HG03060 (cell line): ENCODE measurements at regions not wholly inside any gene's neighbourhood (a gene's known extent, or its start where the extent isn't known, plus 50 kb on each side); places are given as distances from the start of the nearest gene placed in this dataset.
"Not testable (repeated sequence)": the region's sequence is repeated elsewhere in the genome, so short reads cannot be mapped to it uniquely, and the experiment has no call there.

ENCODE experiments used
- ATAC-seq: cut with Tn5 transposase; IDR thresholded peaks from one replicate; pipeline ENCODE4 v1.9.1; 2021; ENCODE audit warnings: low read depth, moderate number of reproducible peaks; ENCODE audit not compliant: unreplicated experiment

DNA sequence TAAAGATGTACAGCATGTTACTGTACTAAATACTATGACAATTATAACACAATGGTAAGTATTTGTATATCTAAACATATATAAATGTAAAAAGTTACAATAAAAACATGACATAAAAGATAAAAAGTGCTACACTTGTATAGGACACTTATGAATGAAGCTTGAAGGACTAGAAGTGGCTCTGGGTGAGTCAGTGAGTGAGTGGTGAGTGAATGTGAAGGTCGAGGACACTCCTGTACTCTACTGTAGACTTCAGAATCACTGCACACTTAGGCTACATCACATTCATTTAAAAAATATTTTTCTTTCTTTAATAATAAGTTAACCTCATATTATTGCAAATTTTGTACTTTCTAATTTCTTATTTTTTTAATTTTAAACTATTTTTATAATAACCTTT, 1476.7 kb upstream of the CDH8 start:
- no peak for ATAC-seq

DNA sequence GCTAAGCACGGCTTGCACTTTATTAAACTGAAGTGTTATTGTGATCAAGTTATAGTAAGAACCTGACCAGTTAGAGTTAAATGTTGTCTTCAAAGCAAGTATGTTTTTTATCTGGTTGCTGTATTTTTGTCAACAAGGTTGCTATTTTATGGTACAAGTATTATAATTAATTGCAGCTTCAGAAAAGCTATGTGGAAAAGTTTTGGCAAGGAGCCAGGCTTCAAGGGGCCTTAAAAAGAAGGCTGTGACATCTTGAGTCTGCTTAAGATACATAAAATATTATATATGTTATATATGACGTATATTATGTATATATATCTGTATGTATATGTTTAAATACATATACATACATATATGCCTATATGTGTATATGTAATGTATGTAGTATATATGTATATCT, 1461.2 kb upstream of the CDH8 start:
- no peak for ATAC-seq

DNA sequence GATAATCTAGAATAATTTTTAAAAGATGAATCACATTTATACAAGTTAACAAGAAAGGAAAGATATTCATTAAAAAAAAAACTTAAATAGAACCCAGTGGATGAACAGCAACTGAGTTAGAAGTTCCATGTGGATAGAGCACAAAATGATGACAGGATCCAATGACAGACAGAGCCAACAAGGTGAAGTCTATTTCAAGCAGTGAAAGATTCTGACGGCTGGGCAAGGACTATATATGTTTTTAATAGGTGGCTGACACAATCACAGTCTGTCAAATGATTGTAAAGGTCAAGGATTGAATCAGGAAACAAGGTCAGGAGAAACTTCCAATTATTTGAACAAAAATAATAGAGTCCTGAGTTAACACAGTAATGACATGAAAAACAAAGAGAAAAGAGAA, 1460.0 kb upstream of the CDH8 start:
- no peak for ATAC-seq

DNA sequence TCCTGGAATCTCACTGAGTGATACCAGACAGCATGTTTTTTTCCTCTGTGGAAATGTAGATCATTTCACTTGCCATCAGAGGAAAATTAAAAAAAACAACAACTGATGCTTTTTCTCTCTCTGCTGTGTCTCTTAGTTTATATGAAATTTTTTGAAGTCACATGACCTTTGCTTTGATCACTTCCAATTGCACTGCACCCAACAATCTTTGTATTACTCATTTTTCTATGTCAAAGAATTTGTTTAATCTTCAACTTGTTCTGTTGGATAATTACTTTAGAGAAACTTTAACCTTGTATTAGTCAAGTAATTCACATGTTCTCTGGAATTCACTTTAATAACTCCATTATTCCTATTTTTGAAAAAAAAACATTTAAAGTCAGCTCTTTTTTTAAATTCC, 1452.7 kb upstream of the CDH8 start:
- no peak for ATAC-seq

DNA sequence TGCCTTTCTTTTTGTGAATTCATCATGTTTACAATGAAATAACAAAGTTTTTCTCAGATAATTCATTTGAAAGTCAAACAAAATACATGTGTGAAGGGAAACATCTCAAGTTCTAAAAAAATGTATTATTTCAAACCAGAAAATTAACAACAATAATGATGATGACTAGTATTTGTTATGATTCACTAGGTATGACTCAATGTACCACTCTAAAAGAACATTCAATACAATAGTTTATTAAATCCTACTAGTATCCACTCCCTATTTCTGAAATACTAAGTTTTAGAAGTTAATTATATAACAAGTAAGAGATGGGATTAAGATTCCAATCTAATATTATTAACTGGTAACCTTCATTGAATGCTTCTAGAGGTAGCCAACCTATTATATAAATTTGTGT, 1444.8 kb upstream of the CDH8 start:
- no peak for ATAC-seq

DNA sequence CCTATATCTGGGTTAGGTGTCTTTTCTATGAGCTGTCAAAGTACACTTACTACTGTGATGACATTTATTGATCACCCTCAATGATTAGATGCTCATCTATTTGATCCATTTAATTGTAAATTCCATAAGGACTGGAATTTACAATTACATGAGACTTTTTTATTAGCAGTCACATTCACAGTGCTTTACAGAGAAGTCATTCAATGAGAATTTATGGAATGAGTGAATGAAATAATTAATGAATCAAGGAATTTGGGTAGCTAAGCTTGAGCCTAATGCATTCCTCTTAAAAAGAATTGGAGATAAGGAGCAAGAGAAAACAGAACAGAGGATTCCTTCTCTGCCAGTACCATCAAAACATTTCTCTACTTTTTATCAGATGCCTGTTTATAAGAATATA, 1437.5 kb upstream of the CDH8 start:
- ATAC-seq, result no peak

DNA sequence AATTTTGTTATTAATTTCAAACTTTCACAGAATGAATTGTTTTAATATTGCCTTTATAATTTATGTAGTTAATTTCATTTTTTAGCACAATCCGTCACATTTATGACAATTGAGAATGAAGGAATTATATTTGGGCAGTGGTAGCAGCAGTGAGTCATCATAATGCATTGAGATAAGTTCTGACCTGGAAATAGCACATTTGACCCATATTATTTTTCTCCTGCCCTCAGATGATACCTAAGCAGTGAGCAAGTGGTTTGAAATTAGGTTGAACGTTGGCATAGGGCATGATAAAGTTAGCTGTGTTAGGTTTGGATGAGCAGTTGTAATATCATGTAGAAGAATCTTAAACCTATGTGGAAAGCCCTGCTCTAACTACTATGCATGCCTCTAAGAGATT, 1431.3 kb upstream of the CDH8 start:
- ATAC-seq, result no peak

DNA sequence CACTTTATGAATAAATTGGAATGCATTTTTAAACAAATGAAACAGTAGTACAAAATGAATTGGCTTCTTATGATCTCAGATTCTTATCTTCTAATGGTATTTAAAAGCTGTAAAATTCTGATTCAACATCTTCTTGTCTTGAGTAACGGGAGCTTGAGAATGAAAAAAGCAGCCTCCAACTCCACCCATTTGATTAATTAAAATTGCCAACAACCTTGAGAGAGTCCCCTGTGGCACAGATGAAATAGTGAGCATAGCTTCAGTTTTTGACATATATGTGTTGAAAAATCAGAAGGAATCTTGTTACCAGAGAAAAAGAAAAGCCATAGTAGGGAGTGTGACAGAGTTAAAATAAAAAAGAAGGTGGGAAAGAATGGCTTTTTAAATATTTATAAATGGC, 1426.1 kb upstream of the CDH8 start:
- ATAC-seq, result no peak

DNA sequence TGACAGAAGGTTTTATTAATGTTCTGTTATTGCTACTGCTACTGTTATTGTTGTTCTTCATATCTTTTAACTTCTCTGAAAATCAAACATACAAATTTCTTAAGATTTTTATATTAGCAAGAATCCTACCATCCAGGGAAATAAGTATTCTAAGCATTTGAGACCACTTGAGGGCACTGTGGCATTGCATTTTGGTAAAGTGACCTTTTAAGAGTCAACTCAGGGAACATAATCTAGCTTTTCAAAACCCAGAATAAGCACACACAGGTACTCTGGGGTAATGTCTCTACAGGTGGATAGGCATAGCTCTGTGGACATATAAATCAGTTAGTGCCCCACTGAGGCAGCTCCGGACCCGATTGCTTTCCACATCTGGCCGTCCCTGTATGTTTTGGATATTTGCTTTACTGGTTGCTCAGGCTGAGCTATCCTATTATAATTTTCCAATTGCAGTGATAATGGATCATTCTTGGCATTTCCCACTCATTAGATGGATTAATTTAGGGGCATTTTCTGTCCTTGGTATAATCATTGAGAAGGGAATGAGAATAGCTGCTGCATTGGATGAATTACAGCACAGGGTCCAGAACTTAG, 1425.1 kb upstream of the CDH8 start:
- ATAC-seq, result no peak

DNA sequence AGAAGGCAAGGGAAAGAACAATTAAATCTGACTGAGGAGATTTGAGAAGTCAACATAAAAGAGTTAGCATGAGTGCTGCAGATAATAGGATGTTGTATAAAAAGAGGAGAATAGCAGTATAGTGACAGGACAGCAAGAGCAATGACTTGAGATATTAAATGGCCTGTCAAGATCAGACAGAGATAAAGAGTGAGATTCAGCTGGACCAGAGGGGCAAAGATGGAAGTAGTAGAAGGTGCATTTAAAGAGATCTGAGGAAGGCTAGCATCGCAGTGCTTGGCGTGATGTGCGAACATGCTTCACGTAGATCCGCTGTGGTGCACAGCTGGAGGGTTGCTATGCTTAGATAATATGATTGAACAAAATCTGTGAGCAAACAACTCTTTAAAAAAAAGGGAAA, 1422.6 kb upstream of the CDH8 start:
- no peak for ATAC-seq

DNA sequence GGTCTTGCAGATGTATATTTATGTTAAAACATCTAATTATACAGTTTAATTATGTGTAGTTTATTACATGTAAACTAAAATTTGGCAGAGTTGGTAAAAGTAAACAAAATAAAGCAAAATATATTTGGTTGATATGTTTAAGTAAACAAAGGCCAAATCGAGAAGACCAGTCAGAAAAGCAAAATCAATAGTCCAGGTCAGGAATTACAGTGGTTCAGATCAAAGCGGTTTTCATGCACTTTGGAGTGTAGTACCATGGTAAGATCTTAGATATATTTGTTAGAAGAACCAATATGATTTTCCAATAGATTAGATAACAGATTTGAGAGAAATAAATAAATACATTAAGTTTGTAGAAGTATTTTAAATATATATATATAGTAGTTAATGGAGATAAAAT, 1421.6 kb upstream of the CDH8 start:
- ATAC-seq, result no peak

DNA sequence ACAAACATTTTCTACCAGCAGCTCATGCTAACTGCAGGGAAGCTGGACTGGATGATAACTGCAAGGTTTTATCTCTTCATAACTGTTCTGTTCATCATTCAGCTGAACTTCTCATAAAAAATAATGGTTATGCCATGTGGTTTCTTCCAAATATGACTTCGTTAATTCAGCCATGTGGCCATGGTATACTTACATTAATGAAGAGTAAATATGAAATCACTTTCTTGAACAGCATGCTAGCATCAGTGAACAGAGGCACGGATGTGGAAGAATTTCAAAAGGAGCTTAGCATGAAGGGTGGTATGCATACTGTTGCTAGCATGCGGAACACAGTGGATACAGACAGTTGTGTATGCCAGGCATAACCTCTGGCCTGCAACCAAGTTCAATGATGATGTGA, 1417.0 kb upstream of the CDH8 start:
- ATAC-seq, result no peak

DNA sequence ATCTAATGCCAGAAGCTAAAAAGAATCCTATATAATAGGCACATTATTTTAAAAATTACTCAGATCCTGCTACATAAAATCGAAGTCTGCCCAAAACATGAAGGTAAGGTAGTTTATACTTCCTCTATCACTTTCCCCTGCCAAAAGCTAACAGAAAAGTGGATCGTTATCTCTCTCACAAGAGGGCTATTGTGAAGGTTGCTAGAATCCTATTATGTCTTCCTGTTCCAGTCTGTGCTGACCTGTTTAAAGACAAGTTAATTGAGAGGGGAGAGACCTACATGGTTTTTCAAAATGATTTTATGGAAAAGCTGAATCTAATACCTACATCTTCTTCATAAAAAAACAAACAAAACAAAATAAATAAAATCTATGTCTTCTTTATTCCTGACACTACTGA, 1410.9 kb upstream of the CDH8 start:
- ATAC-seq, result no peak

DNA sequence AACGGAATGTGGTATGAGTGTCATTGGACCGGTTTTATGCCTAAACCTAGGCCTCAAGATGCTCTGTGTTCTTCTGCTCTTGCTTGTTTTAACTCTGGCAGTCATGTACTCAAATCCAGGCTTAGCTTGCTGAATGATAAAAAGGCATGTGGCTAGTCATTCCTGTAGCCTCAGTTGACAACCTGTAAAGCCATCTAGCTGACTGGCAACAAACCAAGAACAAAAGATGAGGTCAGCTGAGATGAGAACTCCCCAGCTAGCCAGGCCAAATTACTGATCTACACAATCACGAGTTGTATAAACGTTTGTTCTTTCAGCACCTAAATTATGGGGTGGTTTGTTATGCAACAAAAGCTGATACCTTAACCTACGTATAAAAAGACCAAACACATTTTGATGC, 1406.0 kb upstream of the CDH8 start:
- ATAC-seq, result no peak

DNA sequence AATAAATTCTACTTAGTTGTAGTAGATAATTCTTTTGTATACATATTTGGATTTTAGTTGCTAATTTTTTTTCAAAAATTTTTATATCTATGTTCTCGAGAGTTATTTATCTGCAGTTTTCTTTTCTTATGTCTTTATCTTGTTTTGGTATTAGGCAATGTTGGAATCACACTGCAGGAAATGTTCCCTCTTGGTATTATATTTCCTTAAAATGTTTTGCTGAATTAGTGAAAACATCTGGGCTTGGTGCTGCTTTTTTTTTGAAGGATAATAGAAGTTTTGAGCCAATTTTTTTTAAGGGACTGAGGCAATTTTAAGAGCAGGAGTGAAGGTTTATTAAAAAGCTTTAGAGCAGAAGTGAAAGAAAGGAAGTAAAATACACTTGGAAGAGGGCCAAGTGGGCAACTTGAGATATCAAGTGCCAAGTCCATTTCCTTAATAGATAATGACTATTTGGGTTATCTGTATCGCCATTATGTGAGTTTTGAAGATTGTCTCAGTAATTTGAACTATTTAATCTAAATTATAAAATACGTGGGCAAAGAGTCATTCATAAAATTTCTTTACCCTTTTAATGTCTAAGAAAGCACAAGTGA, 1390.1 kb upstream of the CDH8 start:
- no peak for ATAC-seq

DNA sequence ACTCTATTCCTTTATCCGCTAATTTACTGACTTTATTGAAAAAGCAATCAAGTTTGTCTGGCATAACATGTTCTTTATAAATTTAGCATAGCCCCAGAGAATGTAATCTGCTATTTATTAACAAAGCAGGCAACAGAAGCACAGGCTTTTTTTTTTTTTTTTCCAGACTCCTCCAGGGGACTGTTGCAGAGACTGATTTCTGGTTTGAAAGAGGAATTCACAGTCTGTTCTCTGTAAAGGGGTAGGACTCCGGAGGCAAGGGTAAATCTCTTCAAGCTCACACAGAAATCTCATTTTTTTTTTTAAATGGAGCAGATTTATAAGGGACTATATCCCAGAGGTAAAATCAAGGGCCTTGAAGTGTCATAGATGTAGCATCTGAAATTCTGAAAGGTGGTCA, 1386.5 kb upstream of the CDH8 start:
- no peak for ATAC-seq

DNA sequence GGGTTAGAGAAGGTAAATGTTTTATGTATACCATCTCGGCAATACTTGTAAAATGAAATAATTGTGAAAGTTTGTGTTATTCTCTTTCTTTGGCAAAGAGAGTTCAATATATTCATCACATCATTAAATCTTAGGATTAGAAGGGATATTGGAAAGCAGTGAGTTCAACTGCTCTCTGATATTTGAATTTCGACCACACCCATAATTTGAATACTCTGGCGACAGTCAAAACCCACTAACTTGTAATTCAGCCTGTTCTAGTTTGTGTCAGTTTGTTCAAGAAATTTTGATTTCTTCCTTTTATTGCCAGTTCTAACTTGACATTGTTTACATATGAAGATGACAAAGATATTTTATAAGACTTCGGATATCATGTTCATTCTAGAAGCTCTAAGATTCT, 1380.5 kb upstream of the CDH8 start:
- ATAC-seq, result no peak

DNA sequence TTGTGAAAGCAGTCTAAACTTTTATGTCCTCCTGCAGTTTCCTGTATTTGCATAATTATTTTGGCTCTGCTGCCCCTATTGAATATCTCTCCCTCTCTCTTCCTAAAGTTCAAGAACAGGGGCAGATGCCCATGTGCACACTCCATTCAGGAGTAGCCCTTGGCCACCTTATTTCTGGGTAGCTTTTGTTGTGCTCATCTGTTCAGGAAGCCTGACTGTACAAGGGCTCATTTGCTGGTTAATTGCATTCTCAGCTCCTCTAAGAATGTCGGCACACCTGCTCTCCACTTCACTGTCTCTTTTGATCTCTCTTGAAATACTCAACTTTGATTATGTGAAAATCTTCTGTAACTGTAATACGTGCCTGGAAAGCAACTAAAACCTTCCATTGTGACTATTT, 1378.8 kb upstream of the CDH8 start:
- ATAC-seq, result no peak

DNA sequence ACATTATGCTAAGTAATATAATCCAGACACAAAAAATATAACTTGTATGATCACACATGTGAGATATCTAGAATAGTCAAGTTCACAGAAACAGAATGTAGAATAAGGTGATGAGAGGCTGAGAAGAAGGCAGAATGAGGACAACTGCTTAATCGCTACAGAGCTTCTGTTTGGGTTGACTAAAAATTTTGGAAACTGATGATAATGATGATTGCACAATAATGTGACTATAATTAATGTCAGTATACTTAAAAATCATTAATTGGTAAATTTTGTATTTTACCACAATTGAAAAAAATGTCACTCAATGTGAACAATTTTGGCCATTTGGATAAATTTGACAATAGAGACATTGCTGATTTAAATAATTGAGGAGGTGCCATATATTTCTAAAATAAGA, 1374.4 kb upstream of the CDH8 start:
- ATAC-seq, result no peak

DNA sequence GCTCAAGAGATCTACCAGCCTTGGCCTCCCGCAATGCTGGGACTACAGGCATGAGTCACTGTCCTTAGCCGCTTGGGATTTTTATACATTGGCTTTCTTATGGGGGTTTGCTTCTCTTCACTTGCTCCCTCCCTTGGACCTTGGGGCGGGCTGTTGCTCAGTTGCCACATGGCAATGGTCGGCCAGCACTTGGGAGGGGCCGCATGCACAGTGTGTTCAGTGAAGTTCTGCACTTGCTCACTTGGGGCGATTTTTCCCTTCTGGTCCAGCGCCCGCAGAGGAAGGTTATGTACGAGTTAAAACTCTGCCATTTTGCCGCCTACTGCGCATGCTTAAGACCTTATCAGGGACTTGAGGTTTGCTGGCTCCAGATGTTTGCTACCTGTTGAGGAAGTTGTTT, 1367.6 kb upstream of the CDH8 start:
- no peak for ATAC-seq

DNA sequence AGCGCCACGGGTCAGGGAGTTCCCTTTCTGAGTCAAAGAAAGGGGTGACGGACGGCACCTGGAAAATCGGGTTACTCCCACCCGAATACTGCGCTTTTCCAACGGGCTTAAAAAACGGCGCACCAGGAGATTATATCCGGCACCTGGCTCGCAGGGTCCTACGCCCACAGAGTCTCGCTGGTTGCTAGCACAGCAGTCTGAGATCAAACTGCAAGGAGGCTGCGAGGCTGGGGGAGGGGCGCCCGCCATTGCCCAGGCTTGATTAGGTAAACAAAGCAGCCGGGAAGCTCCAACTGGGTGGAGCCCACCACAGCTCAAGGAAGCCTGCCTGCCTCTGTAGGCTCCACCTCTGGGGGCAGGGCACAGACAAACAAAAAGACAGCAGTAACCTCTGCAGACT, 1352.0 kb upstream of the CDH8 start:
- ATAC-seq, result not testable (repeated sequence)

DNA sequence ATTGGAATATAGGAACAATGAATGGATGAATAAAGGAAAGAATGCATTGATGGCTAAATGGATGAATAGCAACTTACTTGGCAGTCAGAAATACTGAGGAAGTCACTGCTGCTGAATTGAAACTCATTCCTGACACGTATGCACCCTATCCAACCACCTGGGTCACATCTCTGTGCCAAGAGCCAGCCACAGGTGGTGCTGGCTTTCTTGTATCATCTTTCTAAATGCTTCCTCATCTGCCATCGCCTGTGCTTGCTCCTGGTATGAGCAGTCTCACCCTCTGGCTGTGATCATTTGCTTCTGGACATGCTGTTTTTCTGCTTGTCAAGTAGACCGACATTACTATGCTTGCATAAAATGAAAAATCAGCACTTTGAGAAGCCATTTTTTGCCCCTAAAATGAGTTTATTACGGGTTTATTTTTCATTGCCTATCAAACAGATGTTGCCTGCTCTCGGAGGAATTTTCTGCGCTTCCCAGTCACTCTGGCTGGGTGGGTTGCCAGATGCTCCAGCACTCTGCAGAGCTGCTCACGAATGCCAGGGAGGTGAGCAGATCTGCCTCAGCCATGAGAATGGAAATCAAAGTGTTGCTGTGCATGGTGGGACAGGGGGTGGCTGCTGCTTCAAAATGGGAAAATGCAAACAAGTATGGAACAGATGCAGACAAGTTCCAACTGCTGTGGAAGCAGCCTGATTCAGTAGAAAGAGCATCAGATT, 1349.6 kb upstream of the CDH8 start:
- ATAC-seq, result no peak
